ENCODE measurements at regions not wholly inside any gene's neighbourhood (a gene's known extent, or its start where the extent isn't known, plus 50 kb on each side); places are given as distances from the start of the nearest gene placed in this dataset.

- POLR2A ChIA-PET (ENCODE audit: unreplicated experiment): interaction anchor here (0.8 kb wide), 1 partner anchor 606 kb away, joined by 5 read pairs; the partner anchor contains the start of gene SLIT2
- H2AFZ ChIP-seq: no peak overlapping the region
- BruUV-seq (replicated peaks): no TSS peak
- no peaks in the 10 kb centered on the region; the same call in 1 of the 2 replicates for H3K9me2 ChIP-seq (ENCODE audit: insufficient read depth)
- H3K4me3 ChIP-seq: no peak overlapping the region
- H3K27me3 ChIP-seq (ENCODE audit: insufficient read depth, low read depth): no peaks in the 10 kb centered on the region
- TF ChIP-seq CTCF (conservative IDR thresholded peaks at IDR 0.05): no peak
- no peak for TF ChIP-seq EZH2 (IDR thresholded peaks at IDR 0.05; ENCODE audit: low read depth)
- H4K20me1 ChIP-seq (ENCODE audit: insufficient read depth): no peaks in the 10 kb centered on the region
- H3K4me1 ChIP-seq (replicated peaks; ENCODE audit: insufficient read depth): no peaks in the 10 kb centered on the region
- H3F3A ChIP-seq (ENCODE audit: insufficient read depth, low read depth): no peaks in the 10 kb centered on the region
- no peaks in the 10 kb centered on the region for H3K79me2 ChIP-seq (ENCODE audit: low read depth)
- intact Hi-C loops (cut with micrococcal nuclease; ENCODE audit: unreplicated experiment): no loop called here
- no peak overlapping the region for H3K4me2 ChIP-seq
- no peak for DNase-seq
- no peaks in the 10 kb centered on the region for H3K9me3 ChIP-seq (ENCODE audit: insufficient read depth, low read depth)
- no peaks in the 10 kb centered on the region for H3K36me3 ChIP-seq (ENCODE audit: low read depth)
- CTCF ChIA-PET: no interaction called here
- H3K27ac ChIP-seq: no peak overlapping the region
These were observed 606.1 kb upstream of the SLIT2 start for GRCh38 chr4:19645589-19645988.

GRCh38 chr4:19636451-19636850 is 615.3 kb upstream of the SLIT2 start:
- intact Hi-C loops (cut with micrococcal nuclease; ENCODE audit: unreplicated experiment): no loop called here

GRCh38 chr4:19631814-19632213 is 619.9 kb upstream of the SLIT2 start:
- Histone ChIP-seq H3K36me3 (ENCODE audit: low read depth) (no peaks in the 10 kb centered on the region), H3F3A (ENCODE audit: insufficient read depth, low read depth) (no peaks in the 10 kb centered on the region), H3K79me2 (ENCODE audit: low read depth) (no peaks in the 10 kb centered on the region), H2AFZ (no peak overlapping the region), H3K27me3 (ENCODE audit: insufficient read depth, low read depth) (no peaks in the 10 kb centered on the region), H3K9me3 (ENCODE audit: insufficient read depth, low read depth) (no peaks in the 10 kb centered on the region; the same call in 1 of the 2 replicates), H4K20me1 (ENCODE audit: insufficient read depth) (no peaks in the 10 kb centered on the region), H3K4me2 (no peak overlapping the region), H3K27ac (no peak overlapping the region), H3K4me1 (replicated peaks; ENCODE audit: insufficient read depth) (no peaks in the 10 kb centered on the region), H3K9me2 (ENCODE audit: insufficient read depth) (no peaks in the 10 kb centered on the region), H3K4me3 (no peak overlapping the region)
- intact Hi-C loops (cut with micrococcal nuclease; ENCODE audit: unreplicated experiment): no loop called here
- CTCF ChIA-PET: no interaction called here
- POLR2A ChIA-PET (ENCODE audit: unreplicated experiment): no interaction called here
- DNase-seq: no peak
- no TSS peak for BruUV-seq (replicated peaks)
- no peak for TF ChIP-seq CTCF (conservative IDR thresholded peaks at IDR 0.05)
- no peak for TF ChIP-seq EZH2 (IDR thresholded peaks at IDR 0.05; ENCODE audit: low read depth)

More at GRCh38 chr4:19636451-19636850, 615.3 kb upstream of the SLIT2 start:
- Histone ChIP-seq H3K9me3 (ENCODE audit: insufficient read depth, low read depth) (no peaks in the 10 kb centered on the region), H3K9me2 (ENCODE audit: insufficient read depth) (no peaks in the 10 kb centered on the region; the same call in 1 of the 2 replicates), H3K4me2 (no peak overlapping the region), H3K4me3 (no peak overlapping the region), H3K36me3 (ENCODE audit: low read depth) (no peaks in the 10 kb centered on the region), H3K4me1 (replicated peaks; ENCODE audit: insufficient read depth) (no peaks in the 10 kb centered on the region), H3K27ac (no peak overlapping the region), H4K20me1 (ENCODE audit: insufficient read depth) (no peaks in the 10 kb centered on the region), H2AFZ (no peak overlapping the region), H3F3A (ENCODE audit: insufficient read depth, low read depth) (no peaks in the 10 kb centered on the region), H3K27me3 (ENCODE audit: insufficient read depth, low read depth) (no peaks in the 10 kb centered on the region), H3K79me2 (ENCODE audit: low read depth) (no peaks in the 10 kb centered on the region)
- no peak for DNase-seq
- BruUV-seq (replicated peaks): no TSS peak
- POLR2A ChIA-PET (ENCODE audit: unreplicated experiment): no interaction called here
- TF ChIP-seq CTCF (conservative IDR thresholded peaks at IDR 0.05) (no peak), EZH2 (IDR thresholded peaks at IDR 0.05; ENCODE audit: low read depth) (no peak)
- CTCF ChIA-PET: no interaction called here

All from PC-9 (cell line).